GM21576 (cell line): ENCODE measurements at regions not wholly inside any gene's neighbourhood (a gene's known extent, or its start where the extent isn't known, plus 50 kb on each side); places are given as distances from the start of the nearest gene placed in this dataset.

Experiments used
- ATAC-seq: cut with Tn5 transposase; IDR thresholded peaks from one replicate; pipeline ENCODE4 v1.9.1; 2021; ENCODE audit warnings: mild to moderate bottlenecking, moderate library complexity; ENCODE audit not compliant: unreplicated experiment

DNA sequence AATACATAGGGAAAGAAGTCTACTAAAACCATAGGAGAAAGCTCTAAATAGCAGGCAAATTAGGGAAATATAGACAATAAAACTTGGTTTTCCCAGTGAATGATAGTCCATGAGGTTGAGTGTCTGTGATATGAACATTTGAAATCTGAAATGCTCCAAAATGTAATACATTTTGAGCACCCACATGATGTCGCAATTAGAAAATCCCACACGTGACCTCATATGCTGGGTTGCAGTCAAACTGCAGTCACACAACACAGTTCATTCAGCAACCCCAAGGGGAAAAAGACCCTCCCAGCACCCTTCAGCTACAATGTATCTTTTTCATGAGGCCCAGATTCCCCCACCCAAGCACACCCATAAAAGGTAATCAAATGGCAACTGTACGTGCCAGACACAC, 155.6 kb downstream of the BTC start:
- ATAC-seq = no peak

DNA sequence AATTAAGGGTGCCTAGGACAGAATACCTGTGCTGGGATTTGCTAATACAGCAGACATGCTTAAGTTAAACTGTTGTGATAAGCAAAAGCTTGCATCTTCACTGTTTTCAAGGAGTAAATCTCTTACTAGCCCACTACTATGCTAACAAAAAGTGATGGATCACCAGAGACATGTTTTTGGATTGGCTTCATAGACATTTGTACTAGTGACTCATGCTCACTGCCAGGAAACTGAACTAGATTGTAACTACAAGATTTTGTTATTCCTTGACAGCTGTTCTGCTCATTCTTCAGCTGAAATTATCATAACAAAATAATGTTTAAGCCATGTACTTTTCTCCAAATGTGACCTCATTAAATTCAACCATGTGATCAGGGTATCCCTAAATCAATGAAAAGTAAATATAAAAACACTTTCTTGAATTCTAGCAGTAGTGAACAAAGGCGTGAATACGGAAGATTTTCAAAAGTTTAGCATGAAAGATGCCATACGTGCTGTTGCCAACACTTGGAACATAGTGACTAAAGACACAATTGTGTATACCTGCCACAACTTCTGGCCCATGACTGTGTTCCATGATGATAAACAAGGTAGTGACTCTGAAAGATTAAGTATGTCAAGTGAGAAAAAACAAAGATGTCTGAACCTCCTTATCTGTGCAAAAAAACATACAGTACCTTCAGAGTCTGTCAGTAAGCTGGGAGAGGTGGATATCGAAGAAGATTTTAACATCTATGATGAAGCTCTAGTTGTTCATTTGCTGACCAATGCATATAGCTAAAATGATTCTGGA, 154.0 kb downstream of the BTC start:
- ATAC-seq = no peak

DNA sequence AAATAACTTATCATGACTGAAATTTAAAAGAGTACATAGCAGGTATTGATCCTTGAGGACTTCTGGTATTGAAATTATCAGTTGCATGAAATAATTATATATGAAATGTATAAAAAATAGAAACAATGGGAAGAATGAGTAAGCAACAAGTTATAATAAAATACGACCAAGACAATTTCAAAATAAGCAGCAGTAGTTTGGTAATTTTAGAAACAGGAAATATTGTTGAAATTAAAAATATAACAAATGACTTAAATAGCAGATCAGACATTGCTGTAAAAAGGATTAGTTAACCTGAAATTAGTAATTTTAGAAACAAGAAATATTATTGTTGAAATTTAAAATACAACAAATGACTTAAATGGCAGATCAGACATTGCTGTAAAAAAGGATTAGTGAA, 152.3 kb downstream of the BTC start:
- ATAC-seq = no peak

DNA sequence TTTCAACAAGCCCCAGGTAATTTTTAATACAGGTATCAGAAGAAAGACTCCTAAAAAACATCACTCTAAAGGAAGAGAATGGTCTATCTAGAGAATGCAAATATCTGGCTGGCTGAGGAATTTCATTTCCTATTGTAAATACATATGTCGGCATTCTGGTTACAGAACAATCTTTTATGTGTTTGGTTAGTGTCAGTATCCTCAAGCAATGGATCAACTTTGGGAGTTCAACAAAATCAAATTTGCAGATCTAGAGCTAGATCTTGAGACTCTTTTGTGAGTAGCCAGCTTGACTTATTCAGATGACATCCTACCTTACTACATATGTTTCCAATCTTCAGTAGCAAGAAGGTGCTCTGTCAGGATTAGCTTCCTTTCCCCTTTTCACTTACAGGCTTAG, 145.1 kb downstream of the BTC start:
- no peak for ATAC-seq

DNA sequence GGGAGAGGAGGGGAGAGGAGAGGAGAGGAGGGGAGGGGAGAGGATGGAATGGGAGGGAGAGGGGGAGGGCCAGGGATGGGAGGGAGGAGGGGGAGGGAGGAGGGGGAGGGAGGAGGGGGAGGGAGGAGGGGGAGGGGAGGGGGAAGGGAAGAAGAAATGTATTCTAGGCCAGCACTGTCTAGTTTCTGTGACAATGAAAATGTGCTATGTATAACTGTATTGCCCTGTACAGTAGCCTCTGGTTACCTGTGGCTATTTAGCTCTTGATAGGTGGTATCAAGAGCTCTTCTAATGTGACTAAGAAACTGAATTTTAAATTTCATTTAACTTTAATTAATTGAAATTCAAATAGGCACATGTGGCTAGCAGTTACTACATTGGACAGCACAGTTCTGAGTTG, 143.1 kb downstream of the BTC start:
- ATAC-seq = no peak

DNA sequence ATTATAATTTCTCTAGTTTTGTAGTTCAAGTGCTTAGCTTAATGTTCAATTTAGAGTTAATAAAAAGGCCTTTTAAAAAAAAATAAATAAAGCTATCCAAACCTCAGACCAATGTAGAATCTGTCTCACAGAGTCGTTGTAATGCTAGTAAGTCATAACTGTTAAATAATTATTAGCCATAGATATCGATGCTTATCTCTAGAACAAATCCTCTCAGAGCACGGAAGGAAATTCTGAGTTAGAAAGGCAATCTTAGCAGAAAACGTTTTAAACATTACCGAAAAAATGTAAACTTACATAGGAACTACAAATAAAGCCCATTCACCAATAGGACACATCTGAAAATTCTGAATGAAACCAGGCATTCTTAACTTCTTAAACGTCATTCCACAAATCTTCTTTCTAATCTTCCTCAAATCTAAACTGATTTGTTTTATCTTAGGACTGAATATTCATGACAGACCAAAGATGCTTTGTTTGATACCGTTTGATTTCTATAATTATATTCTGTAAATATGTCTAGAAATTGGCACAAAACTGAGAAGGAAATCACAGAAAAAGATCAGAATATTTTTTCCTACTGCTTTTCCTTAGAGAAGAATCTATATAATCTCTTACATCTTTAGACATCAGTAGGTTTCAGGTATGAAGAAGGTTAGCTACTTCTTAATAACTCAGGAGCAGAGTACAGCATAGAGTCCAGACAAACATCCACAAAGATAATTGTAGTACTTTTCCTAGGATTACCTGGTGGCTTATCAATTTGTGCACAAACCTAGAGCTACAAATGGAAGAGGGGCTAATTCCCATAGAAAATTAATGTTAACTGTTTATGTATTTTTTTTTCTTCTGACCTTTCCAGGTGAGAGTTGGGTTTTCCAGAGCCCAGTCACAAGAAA, 140.7 kb downstream of the BTC start:
- no peak for ATAC-seq

DNA sequence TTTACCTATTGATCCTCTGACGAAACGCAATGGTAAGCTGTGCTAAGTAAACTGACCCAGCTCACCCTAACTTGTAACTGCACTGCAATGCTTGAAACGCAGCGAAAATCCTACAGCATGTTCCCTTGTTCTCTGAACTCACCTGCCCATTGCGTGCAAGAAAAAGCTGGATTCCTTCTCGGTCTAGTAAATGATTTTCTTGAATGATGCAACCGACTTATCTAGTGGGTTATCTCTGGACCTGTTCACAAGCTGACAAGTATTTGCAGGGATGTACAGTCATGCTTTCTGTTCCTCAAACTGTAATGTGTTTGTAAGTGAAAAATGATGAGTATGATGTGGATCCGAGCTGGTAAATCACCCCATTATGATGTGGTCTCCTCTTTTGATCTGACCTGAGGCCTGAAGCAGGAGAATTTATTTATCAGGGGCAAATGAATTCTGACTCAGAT, 140.1 kb downstream of the BTC start:
- ATAC-seq = no peak

DNA sequence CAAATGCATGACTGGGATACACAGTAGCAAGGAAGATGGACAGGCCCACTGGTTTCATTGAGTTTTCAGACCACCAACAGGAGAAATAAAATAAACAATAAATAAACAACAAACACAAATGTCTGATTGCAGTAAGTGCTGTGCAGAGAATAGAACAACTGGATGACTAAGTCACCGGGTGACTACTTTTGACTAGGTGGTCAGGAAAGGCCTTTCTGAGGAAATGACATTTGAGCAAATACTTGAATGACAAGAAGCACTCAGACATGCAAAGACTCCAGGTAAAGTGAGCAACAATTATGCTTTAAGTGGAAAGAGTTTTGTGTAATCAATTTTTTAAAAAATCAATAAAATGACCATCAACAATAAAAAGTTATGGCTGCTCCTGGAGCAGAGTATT, 137.7 kb downstream of the BTC start:
- no peak for ATAC-seq

DNA sequence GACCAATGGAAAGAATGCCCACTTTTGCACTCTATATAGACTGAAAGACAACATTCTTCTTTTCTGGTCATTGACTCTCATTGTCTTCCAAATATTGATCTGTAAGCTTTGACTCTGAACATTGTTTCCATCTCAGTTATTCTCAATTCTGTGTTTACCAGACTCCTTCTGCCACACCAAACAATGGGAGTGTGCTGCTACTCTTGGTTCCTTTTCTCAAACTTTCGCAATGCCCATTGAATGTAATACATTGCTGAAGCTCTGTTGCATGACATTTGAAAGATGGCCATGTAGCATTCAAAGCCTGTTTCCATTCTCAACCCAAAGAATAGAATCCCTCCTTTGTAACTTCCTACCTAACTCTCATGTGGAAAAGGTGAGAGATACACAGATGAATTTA, 136.2 kb downstream of the BTC start:
- ATAC-seq = no peak

DNA sequence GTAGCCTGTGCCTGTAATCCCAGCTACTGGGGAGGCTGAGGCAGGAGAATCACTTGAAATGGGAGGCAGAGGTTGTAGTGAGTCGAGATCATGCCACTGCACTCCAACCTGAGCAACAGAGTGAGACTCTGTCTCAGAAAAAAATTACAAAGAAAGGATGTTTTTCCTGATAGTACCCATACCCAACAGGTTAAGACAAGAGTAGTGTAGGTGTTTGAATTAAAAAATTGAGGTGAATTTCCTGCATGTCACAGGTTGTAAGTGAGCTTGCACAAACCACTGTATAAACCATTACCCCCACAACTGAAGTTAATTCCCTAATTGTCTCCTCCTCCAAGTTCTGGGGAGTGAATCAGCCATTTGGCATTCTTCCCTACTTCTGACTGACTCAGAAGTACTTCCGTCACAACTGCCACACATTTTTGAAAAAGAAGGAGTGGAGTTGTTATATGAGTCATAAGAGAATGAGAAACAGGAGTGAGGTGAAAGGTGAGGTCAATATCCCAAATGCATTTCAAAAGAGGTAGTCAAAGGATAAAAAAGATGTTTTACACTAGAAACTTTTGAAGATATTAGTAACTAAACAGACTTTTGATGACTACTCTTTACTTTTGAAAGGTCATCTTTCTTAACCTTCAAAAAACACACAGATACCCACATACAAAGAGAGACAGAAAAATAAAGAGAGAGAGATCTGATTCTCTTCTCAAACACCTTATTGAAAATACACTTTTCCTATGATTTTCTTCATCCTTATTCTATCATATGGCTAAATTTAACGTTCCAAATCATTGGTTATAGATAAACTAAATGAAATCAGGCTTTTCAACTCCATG, 134.5 kb downstream of the BTC start:
- ATAC-seq = no peak

DNA sequence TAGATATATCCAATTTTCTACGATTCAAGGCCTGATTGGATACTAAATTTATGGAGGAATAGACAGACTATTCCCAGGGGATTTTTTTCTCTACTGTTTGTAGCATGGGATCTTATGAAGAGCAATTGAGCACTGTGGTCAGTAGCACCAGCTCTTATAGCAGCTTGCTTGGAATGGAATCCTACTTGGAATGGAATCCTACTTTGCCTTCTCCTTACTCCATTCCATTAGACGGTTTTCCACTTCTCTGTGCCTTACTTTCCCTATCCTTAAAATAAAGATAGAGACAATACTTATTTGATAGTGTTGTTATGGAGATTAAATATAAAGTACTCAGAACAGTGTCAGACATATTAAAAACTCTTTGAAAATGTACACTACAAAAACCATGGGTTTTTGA, 133.5 kb downstream of the BTC start:
- no peak for ATAC-seq

DNA sequence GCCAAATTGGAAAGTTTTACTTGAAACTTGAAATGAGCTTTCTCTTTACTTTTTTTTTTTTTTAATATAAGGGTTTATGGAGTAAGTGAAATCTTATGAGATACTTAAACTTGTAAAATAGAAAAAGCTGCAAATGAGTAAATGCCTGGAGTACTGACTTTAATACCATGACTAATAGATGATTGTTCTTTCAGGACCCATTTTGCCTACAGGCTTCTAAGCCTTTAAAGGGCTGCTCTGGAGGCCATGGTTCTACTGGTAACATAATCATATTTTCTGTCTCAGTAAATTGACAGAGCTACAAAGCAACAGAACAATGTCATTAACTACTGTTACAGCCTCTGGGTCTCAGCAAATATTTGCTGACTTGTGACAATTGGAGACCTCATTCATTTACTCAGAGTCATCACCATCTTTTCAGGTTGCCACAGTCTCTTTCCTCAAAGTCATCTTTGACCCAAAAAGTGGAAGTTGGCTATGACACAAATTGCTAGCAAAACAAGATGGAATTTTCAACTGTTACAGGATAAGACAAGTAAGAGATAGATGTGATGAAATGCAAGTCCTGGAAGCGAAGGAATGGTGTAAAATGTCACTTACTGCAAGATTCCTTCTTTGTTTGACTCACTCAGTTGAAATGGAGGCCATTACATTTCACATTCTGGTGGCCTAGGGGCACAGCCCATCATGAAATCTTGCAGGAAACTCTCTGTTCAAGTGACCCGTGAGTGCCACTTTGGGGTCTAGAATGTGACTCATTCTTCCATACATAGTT, 132.7 kb downstream of the BTC start:
- ATAC-seq = no peak

DNA sequence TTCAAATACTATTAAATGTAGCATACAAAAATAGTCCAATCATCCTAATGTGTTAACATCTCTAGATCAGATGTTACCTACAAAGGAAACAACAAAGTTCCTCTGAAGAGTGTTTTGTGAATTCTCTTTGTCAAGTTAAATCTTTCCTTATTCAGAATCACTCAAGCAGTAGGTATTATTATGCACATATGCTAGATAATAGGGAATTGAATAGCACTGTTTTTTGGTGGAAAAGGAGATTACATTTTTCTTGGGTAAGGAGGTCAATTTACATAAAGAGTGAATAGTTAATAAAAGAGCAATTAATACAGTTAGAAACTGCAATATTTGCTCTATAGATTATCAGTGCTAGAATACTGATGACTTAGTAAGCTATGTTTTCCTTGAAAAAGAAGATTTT, 130.7 kb downstream of the BTC start:
- ATAC-seq = no peak

DNA sequence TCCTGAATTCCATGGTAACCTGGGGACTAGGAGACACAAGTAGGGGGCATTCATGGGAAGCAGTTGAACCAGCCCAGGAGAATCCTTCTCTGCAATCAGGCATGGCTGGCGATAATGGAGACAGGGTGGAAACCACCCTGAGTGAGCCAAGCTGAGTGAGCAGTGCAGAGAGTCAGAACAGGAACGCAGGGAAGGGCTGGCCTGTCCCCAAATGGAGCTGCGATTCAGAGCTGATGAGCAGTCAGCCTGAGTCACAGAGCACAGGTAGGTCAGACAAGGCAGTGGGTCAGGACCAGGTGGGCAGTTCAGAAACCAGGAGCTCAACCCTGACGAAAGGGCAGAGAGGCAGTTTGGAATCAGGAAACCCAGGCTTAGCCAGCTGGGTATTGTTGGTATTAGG, 129.0 kb downstream of the BTC start:
- no peak for ATAC-seq

DNA sequence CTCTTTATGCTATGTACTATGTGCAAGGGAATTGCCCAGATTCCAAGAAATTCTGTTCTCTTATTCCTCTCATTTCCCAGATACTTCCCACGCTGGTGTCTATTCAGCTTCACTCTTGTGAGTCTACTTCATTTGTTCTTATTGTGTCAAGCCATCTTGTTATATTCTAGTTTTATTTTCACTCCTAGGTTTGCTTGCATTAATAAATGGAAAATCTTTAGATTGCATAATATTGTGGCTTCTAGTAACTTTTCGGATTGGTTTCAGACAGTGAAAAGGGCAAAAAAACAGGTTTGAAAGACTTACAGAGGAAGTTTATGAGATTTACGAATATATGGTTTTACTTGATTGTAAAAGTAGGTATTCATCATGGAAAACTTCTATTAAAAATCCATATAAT, 128.4 kb downstream of the BTC start:
- ATAC-seq = no peak

DNA sequence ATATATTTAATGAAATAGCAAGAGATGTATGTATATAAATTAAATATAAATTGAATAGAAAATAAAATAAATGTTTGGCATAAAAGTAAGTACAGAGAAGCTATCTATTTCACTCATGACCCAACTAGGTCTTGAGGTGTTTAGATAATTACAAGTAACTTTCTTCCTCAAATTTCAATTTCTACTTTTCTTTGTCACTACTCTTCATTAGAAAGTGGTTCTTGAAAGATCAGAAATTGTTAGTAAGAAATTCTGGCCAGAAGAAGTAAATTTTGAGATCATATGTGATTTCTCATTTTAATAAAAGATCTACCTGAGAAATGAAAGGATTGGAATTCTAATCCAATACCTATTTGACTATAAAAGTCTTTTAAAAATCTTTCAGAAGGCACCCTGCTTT, 126.9 kb downstream of the BTC start:
- no peak for ATAC-seq

DNA sequence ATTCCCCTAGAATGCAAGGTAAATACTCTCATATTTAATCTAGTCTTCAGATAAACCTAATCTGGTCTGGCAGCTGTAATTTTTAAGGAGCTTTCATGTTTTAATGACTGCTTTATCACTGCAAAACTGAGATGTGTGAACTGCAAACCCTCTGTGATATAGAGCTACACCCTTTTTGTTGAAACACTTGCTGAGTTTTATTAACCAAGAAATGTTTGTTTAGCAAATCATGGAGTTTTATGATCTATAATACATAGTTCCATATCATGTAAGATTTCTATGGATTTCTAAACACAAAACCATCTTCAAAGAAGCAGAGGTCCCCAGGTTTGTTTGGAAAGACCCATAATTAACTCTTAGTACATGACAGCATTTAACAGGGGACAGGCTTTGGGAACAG, 126.4 kb downstream of the BTC start:
- ATAC-seq = no peak

DNA sequence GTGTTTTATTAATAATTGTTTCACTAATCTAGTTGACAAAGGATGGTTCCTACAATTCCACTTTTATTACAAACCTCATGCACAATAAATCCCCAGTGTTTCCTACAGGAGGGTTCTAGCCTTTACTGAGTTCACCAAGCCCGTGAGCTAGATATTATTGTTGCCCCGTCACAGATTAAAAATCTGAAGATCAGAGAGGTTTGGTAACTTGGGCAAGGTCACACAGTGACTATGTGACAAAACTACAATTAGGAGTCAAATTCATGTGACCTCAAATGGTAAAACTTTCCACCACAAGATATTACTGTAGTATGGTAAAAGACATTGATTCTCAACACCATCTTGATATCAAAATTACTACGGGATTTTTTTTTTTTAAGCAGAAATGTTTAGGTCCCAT, 124.6 kb downstream of the BTC start:
- no peak for ATAC-seq

DNA sequence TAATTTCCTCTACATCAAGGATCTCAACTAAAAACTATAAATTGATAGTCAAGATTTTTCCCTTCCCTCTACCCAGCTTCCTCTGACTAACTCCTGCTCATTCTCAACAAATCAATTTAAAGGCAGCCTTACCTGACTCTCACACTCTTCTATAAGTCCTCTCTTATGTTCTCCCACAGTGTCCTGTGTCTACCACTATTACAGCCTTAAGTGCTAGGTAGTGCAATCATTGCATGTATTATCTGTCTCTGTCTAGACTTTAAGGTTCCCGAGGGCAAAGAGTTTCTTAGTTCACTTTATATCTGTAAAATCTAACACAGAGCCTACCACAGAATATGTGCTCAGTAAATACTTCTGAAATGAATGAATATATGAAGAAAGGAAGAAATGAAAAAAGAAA, 123.7 kb downstream of the BTC start:
- no peak for ATAC-seq

DNA sequence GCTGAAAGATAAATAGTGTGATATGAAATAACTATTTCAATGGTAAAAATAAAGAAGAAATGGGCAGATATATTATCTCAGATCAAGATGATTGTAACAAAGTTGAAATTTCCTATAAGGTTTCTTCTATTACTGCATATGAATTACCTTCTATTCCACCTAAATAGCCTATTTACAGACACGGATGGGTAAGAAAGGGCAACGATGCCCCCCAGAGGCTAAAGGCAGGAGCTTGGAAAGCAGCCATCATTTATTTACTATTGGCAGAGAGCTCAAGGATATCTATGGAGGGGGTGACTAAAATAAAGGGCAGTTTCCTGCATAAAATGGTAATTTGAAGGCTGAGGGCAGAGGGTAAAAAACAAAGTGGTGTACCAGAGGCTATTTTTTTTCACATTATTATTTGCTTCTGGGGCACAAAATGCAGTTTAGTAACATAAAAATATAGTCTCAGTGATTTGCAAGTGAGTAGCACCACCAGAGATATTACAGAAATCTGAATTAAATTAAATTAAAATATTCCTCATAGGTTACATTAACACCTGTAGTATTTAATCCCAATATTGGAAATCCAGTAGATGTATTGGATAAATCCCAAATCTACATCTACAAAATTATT, 123.1 kb downstream of the BTC start:
- peak; percentile 54 for ATAC-seq
